Activated CD8-positive, alpha-beta memory T cell treated with anti-CD3 and anti-CD28 coated beads, Interleukin-2, amount 10 ng/mL, durations not matched to agents 7 days and 5 days (primary cell): ENCODE measurements at regions not wholly inside any gene's neighbourhood (a gene's known extent, or its start where the extent isn't known, plus 50 kb on each side); places are given as distances from the start of the nearest gene placed in this dataset.

Experiments used
- ATAC-seq: fragments of 150-1000 bp; cut with Tn5 transposase; one replicate; pipeline ENCODE4 v1.10.0; 2021; ENCODE audit warnings: moderate library complexity
- CTCF ChIA-PET: fragments of 350-600 bp; sonication (Branson Sonifier 250); formaldehyde crosslinking; loops from one replicate; lab custom pipeline; 2021; ENCODE audit warnings: antibody characterized with exemption; lab: Charles Lee
- DNase-seq: peaks from one replicate; pipeline ENCODE4 v3.0.0-alpha.2; 2020
- H3K27ac Mint-ChIP-seq: one replicate; pipeline ENCODE4 v1.8.0; 2021; ENCODE audit warnings: mild to moderate bottlenecking, mixed read lengths
- H3K27me3 Mint-ChIP-seq: one replicate; pipeline ENCODE4 v1.8.0; 2021; ENCODE audit warnings: mixed read lengths
- H3K36me3 Mint-ChIP-seq: one replicate; pipeline ENCODE4 v1.8.0; 2021; ENCODE audit warnings: mild to moderate bottlenecking, mixed read lengths
- H3K4me1 Mint-ChIP-seq: one replicate; pipeline ENCODE4 v1.8.0; 2021; ENCODE audit warnings: mixed read lengths
- H3K4me3 Mint-ChIP-seq: one replicate; pipeline ENCODE4 v1.8.0; 2021; ENCODE audit warnings: mild to moderate bottlenecking, moderate library complexity, mixed read lengths
- H3K9me3 Mint-ChIP-seq: one replicate; pipeline ENCODE4 v1.8.0; 2022; ENCODE audit warnings: low read depth, mixed read lengths

DNA sequence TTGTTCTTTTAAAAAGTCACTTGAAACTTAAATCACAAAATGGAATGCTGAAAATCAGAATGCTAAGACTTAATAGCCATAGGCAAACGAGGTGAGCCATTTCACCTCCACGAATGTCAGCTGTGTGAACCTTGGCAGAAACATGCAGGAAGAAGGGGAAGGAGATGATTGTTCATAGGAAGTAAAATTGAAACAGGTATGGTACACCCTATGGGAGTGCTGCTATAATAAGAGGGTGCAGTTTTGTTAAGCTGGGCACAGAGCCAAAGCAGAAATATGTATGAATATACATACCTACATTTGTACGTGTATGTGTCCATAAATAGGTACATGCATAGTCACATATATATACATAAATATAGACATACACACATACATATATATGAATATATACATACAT is 51.0 kb upstream of the SPINK5 start:
- H3K4me1 Mint-ChIP-seq, result no peaks in the 10 kb centered on the region
- CTCF ChIA-PET, result no interaction called here
- no peak overlapping the region for H3K27ac Mint-ChIP-seq
- ATAC-seq, result no peak
- no peaks in the 10 kb centered on the region for H3K9me3 Mint-ChIP-seq
- H3K4me3 Mint-ChIP-seq, result no peak overlapping the region
- no peaks in the 10 kb centered on the region for H3K27me3 Mint-ChIP-seq
- no peaks in the 10 kb centered on the region for H3K36me3 Mint-ChIP-seq
- DNase-seq, result no peak

DNA sequence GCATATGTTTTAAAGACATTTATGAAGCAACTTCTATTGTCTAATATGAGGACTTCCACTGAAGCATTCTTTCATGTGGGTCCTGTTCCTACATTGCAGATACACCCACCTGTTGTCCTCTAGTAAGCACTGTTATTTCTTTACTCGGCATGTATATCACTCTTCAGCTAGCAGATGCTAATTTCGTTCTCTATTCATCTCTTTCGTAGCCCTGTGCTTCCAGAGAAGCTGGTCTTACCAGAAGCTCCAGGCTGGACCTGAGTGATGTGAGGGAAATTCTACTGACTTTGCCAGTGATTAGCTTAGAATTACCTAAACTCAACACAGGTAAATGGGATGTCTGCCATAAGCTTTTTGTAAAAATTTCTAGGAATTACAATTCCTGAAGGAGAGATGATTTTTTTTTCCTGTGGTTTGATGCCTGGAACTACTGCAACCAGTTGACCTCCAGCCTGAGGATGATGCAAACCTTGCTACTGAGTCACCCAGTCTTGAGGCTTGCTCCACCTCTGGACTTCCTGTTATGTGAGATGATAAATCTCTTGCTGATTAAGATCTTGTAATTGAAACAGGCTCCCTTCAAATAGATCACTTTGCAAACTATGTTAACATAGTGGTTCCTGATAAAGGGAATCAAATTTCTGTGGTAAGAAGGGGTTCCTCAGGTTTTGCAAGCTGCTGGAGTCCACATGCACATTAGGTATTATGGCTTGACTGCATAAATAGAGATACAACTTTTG is 52.2 kb upstream of the SPINK5 start:
- CTCF ChIA-PET, result no interaction called here
- H3K27me3 Mint-ChIP-seq, result no peaks in the 10 kb centered on the region
- no peaks in the 10 kb centered on the region for H3K9me3 Mint-ChIP-seq
- ATAC-seq (no peak), DNase-seq (no peak)
- H3K4me3 Mint-ChIP-seq, result no peak overlapping the region
- H3K36me3 Mint-ChIP-seq, result no peaks in the 10 kb centered on the region
- no peak overlapping the region for H3K27ac Mint-ChIP-seq
- no peaks in the 10 kb centered on the region for H3K4me1 Mint-ChIP-seq

DNA sequence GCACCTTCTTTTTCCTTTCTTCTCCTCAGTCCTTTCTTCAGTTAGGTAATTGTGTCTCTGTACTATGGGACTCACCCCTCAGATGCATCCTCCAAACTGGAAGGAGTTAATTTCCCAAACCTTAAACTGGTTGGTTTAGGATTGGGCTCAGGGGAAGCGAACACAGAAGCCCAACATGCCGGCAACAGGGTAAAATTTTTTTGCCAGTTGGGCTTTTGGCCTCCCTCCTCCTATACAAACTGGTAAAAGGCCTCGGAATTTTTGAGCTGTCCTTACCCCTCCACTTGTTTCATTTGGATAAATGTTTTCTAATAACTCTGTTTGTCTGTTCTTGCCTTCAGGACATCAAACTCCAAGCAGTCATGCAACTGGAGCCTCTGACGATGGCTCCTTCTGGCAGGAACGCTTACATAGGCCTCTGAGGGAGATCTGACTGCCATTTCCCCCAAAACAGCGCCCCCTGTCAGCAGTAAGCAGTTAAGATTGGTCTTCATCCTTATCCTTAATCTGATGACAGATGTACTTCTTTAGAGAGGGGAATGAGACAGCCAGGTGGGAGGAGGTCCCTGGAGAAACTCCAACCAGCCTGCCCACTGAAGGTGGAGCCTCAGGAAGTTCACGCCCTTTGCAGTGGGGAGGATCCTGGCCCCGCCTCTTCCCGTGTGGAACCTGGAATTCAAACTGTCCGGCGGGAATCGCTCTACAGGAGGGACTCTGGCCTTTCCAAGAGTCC is 57.8 kb upstream of the SPINK5 start:
- Mint-ChIP-seq H3K27me3 (no peaks in the 10 kb centered on the region), H3K4me1 (no peaks in the 10 kb centered on the region), H3K9me3 (peaks cover 2% of the 10 kb centered on the region), H3K36me3 (no peaks in the 10 kb centered on the region), H3K27ac (no peak overlapping the region), H3K4me3 (no peak overlapping the region)
- CTCF ChIA-PET, result no interaction called here
- DNase-seq (no peak), ATAC-seq (no peak)

DNA sequence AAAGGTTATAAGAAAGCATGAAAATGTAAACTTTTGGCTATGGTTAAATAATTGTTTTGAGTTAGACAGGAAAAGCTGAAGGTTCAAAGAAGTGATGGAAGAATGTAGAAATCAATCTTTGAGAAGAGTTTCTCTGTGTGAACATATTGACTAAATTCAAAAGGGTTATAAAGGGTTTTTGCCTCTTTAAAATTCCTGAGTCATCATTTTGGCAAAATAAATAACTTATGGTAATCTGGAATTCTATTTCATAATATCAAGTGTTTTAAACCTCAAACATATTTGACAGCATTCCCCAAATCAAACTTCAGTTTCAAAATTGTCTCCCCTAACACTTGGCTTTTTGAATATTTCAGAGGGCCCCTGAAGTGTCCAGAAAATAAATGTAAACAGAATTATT is 60.6 kb upstream of the SPINK5 start:
- ATAC-seq, result no peak
- peaks cover 5% of the 10 kb centered on the region for H3K9me3 Mint-ChIP-seq
- H3K27me3 Mint-ChIP-seq, result no peaks in the 10 kb centered on the region
- DNase-seq, result no peak
- H3K4me3 Mint-ChIP-seq, result no peak overlapping the region
- H3K36me3 Mint-ChIP-seq, result no peaks in the 10 kb centered on the region
- H3K27ac Mint-ChIP-seq, result no peak overlapping the region
- CTCF ChIA-PET, result no interaction called here
- H3K4me1 Mint-ChIP-seq, result no peaks in the 10 kb centered on the region

DNA sequence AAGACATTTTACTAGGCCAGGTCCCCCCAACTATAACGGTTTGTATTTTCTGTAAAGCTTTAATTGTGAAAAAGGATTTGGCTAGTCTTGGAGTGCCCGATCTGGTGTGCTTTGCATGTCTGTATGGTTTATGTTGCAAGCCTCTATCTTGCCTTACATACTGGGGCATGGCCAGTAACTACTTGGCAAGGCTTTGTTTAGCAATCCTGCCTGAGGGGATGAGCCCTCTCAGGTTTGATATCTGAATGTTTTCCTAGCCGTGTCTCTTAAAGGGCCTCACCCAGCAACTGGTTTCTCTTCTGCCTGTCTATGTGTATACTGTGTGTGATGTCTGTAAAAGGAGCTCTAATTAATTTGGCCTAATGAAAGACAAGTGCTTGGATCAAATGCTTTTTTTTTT is 61.3 kb upstream of the SPINK5 start:
- CTCF ChIA-PET, result no interaction called here
- no peaks in the 10 kb centered on the region for H3K36me3 Mint-ChIP-seq
- no peak overlapping the region for H3K4me3 Mint-ChIP-seq
- no peaks in the 10 kb centered on the region for H3K4me1 Mint-ChIP-seq
- no peaks in the 10 kb centered on the region for H3K27me3 Mint-ChIP-seq
- peaks cover 5% of the 10 kb centered on the region for H3K9me3 Mint-ChIP-seq
- H3K27ac Mint-ChIP-seq, result no peak overlapping the region
- DNase-seq (no peak), ATAC-seq (no peak)

DNA sequence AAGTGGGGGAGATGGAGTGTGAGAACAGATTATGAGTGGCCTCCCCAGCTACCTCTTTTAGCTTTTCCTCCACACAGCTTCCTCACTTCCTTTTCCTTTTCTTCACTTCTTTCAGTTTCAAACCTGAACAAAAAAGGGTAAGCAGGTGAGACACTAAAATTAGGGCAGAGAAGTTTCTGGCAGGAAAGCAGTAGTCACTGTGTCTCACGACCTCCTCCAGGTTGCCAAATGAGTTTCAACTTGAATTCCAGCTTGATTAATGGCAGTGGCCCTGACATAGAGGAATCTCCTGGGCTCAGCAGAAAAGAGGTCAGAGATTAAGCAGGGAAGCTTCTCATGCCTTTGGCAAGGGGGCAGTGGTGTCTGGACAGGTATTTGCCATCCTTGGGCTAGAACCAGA is 63.7 kb upstream of the SPINK5 start:
- Mint-ChIP-seq H3K9me3 (peaks cover 5% of the 10 kb centered on the region), H3K36me3 (no peaks in the 10 kb centered on the region), H3K4me3 (no peak overlapping the region), H3K27me3 (no peaks in the 10 kb centered on the region), H3K4me1 (no peaks in the 10 kb centered on the region), H3K27ac (no peak overlapping the region)
- CTCF ChIA-PET, result no interaction called here
- DNase-seq, result no peak
- no peak for ATAC-seq

DNA sequence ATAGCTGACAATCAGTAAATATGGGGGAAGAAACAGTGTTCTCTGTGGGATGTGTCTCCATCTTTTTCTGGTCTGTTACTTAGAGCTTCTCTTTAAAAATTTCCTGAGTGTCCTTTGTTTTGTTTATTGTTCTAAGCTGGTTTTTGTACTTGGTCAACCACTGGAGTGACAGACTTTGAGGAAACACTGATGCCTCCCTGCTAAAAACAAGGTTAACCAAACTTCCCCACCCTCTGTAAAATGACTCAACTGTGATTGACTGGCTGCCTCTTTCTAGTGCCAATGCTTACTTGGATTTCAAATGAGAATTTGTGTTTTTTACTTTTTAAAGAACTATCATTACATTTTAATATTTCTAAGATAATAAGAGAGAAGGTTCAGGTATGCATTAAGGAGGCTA is 65.1 kb upstream of the SPINK5 start:
- Mint-ChIP-seq H3K9me3 (peaks cover 5% of the 10 kb centered on the region), H3K4me3 (no peak overlapping the region), H3K4me1 (no peaks in the 10 kb centered on the region), H3K27me3 (no peaks in the 10 kb centered on the region), H3K36me3 (no peaks in the 10 kb centered on the region), H3K27ac (no peak overlapping the region)
- ATAC-seq (no peak), DNase-seq (no peak)
- CTCF ChIA-PET, result no interaction called here

DNA sequence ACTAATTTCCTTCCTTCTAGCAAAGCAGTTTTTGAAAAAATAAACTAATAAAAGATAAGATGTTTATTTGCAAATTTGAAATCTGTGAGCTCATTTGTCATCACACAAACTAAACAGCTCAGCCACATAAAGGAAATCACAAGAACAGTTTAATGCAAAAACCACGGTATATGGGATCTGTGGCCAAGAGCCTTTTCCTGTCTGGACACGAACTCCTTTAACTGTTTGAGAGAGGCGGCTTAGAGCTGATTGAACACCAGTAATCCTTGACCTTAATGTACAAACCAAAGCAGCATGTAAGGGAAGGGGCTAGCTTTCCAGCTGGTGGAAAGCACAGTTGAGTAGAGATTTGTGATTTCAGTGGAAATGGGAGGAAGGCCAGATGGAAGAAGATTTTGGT is 66.3 kb upstream of the SPINK5 start:
- Mint-ChIP-seq H3K27me3 (no peaks in the 10 kb centered on the region), H3K4me3 (no peak overlapping the region), H3K4me1 (no peaks in the 10 kb centered on the region), H3K9me3 (peaks cover 5% of the 10 kb centered on the region), H3K27ac (no peak overlapping the region), H3K36me3 (no peaks in the 10 kb centered on the region)
- CTCF ChIA-PET, result no interaction called here
- ATAC-seq (no peak), DNase-seq (no peak)

DNA sequence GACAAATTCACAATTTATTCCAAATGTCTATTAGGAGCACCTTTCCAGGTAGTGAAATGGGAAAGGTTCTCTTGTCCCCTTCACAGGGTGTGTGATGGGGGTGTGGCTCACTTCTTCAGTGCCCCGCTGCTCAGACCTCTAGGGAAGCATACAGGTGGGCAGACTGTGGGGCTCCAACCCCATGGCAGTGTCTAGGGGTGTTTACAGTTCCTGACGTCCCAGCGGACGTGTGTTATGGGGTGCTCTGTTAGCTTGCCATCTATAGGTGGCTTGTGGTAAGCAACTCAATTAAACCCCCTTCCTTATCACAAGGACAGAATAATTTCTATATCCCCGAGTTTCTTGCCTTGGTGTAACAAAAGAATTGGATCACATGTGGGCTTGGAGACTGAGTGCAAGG is 67.4 kb upstream of the SPINK5 start:
- no peak for DNase-seq
- Mint-ChIP-seq H3K4me3 (no peak overlapping the region), H3K27me3 (no peaks in the 10 kb centered on the region), H3K4me1 (no peaks in the 10 kb centered on the region), H3K9me3 (peaks cover 3% of the 10 kb centered on the region), H3K27ac (no peak overlapping the region), H3K36me3 (no peaks in the 10 kb centered on the region)
- CTCF ChIA-PET, result no interaction called here
- ATAC-seq, result no peak

DNA sequence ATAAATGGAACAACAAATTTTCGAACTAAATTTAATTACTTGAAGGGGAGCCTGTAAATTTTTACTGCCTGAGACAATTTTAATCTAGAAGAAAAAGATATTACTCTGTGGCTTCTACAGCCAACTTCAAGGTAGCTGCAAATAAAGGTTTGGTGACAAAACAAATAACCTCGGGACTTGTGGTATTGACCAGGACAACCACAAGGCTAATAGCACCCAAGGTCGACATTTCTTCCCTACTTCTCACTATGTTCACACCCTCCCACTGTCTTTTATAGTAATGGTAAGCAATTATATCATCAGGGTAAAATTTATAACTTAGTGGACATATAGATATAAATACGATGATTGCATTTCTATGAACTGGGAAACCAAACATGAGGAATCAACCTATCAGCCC is 67.9 kb upstream of the SPINK5 start:
- CTCF ChIA-PET, result no interaction called here
- Mint-ChIP-seq H3K27ac (no peak overlapping the region), H3K36me3 (no peaks in the 10 kb centered on the region), H3K27me3 (no peaks in the 10 kb centered on the region), H3K4me3 (no peak overlapping the region), H3K4me1 (no peaks in the 10 kb centered on the region), H3K9me3 (peaks cover 3% of the 10 kb centered on the region)
- ATAC-seq, result no peak
- no peak for DNase-seq

DNA sequence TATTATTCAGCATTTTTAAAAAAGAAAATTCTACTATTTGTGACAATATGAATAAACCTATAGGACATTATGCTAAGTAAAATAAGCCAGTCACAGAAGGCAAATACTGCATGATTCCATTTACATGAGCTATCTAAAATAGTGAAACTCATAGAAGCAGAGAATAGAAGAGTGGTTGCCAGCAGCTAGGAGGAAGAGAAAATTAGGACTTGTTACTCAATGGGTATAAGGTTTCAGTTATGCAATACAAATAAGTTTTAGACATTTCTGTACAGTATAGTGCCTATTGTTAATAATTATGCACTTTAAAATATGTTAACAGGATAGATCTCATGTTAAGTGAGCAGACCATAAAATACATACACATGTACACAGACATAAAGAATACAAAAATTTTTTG is 73.8 kb upstream of the SPINK5 start:
- ATAC-seq, result no peak
- Mint-ChIP-seq H3K36me3 (no peaks in the 10 kb centered on the region), H3K4me3 (no peak overlapping the region), H3K27ac (no peak overlapping the region), H3K9me3 (no peaks in the 10 kb centered on the region), H3K27me3 (no peaks in the 10 kb centered on the region), H3K4me1 (no peaks in the 10 kb centered on the region)
- DNase-seq, result no peak
- CTCF ChIA-PET, result no interaction called here

DNA sequence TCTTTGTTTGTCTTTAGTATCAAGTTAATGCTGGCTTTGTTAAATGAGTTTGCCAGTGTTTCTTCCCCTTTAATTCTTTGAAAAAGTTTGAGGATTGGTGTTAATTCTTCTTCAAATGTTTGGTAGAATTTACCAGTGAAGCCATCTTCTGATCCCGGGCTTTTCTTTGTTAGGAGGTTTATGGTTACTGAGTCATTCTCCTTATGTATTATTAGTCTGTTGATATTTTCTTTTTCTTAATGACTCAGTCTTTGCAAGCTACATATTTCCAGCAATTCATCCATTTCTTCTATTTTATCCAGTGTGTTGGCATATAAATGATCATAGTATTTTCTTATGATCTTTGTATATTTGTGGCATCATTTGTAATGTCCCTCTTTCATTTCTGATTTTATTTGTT is 74.5 kb upstream of the SPINK5 start:
- H3K27ac Mint-ChIP-seq, result no peak overlapping the region
- no peak overlapping the region for H3K4me3 Mint-ChIP-seq
- H3K9me3 Mint-ChIP-seq, result no peaks in the 10 kb centered on the region
- H3K27me3 Mint-ChIP-seq, result no peaks in the 10 kb centered on the region
- DNase-seq (no peak), ATAC-seq (no peak)
- CTCF ChIA-PET, result no interaction called here
- no peaks in the 10 kb centered on the region for H3K4me1 Mint-ChIP-seq
- H3K36me3 Mint-ChIP-seq, result no peaks in the 10 kb centered on the region

DNA sequence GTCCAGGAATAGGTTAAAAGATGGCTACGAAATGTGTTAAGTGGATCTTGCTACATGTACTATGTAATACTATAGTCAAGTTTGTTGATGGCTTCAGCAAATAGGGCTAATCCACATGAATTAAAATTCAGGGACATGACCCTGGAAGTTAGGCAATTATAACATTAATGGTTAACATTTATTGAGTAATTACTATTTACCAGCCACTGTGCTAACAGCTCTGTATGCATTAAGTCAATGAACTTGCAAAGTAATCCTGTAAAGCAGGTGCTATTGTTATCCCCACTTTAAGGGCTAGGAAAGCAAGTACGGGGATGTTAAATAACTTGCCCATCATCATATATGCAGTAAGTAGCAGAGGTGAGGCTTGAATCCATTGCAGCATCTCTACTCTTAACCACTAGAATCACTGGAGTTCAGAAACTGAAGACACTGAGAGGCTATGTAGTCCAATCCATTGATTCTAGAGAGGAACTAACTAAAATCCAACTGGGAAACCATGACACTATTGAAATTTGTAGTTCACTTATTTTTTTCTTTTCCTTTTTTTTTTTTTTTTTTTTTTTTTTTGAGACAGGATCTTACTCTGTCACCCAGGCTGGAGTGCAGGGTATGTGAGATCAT is 77.5 kb upstream of the SPINK5 start:
- H3K9me3 Mint-ChIP-seq, result no peaks in the 10 kb centered on the region
- H3K36me3 Mint-ChIP-seq, result no peaks in the 10 kb centered on the region
- DNase-seq (no peak), ATAC-seq (no peak)
- CTCF ChIA-PET, result no interaction called here
- H3K4me3 Mint-ChIP-seq, result no peak overlapping the region
- H3K27ac Mint-ChIP-seq, result no peak overlapping the region
- no peaks in the 10 kb centered on the region for H3K27me3 Mint-ChIP-seq
- H3K4me1 Mint-ChIP-seq, result no peaks in the 10 kb centered on the region

DNA sequence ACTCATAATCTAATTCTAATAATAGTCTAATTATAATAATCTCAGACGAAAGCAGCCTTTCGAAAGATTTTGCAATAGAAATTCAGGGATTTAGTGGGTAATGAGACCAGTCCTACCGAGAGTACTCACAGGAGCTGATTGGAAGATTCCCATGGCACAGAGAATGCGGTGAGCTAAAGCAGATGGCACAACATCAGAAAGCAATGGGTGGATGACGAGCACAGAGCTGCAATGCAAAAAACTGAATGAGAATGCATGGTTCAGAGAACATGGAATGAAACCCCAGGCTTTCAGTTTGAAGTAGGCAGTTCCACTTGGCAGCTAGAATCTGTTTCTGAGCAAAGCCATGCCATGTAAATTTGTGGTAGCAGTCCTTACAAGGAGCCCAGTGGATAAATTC is 78.2 kb upstream of the SPINK5 start:
- H3K4me1 Mint-ChIP-seq, result no peaks in the 10 kb centered on the region
- no peaks in the 10 kb centered on the region for H3K27me3 Mint-ChIP-seq
- H3K27ac Mint-ChIP-seq, result no peak overlapping the region
- CTCF ChIA-PET, result interaction anchor here (0.5 kb wide), 1 partner anchor 15 kb away, joined by 3 read pairs; no protein-coding TSS in a partner anchor
- H3K4me3 Mint-ChIP-seq, result no peak overlapping the region
- DNase-seq, result no peak
- no peaks in the 10 kb centered on the region for H3K9me3 Mint-ChIP-seq
- H3K36me3 Mint-ChIP-seq, result no peaks in the 10 kb centered on the region
- ATAC-seq, result no peak
